HG03457 (cell line): ENCODE measurements at regions not wholly inside any gene's neighbourhood (a gene's known extent, or its start where the extent isn't known, plus 50 kb on each side); places are given as distances from the start of the nearest gene placed in this dataset.

Experiments used
- ATAC-seq: cut with Tn5 transposase; IDR thresholded peaks from one replicate; pipeline ENCODE4 v1.9.1; 2021; ENCODE audit warnings: moderate number of reproducible peaks; ENCODE audit not compliant: unreplicated experiment

GRCh38 chr9:101792475-101792874, 54.0 kb upstream of the GRIN3A start:
- ATAC-seq: no peak

GRCh38 chr9:101791938-101792337, 53.5 kb upstream of the GRIN3A start:
- no peak for ATAC-seq

DNA sequence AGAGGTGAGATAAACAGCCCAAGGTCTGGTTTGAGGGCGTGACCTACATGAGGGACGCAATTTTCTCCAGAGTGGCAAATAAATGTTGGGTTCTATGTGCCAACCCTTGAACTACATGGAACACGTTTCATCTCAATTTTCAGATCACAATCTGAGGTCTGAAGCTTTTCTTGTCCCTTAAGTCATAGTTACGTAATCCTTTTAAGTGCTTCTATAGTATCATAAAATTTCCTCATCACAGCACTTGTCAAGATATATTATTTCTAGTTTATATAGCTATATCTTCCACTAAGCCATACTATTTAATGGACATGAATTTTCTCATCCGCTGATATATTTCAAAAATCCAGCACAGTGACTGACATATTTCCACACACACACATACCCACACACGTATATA, 53.1 kb upstream of the GRIN3A start:
- ATAC-seq: no peak
